GM19467 (cell line): ENCODE measurements at regions not wholly inside any gene's neighbourhood (a gene's known extent, or its start where the extent isn't known, plus 50 kb on each side); places are given as distances from the start of the nearest gene placed in this dataset.
"Not testable (repeated sequence)": the region's sequence is repeated elsewhere in the genome, so short reads cannot be mapped to it uniquely, and the experiment has no call there.

Experiments used
- ATAC-seq: cut with Tn5 transposase; IDR thresholded peaks from one replicate; pipeline ENCODE4 v1.9.1; 2021; ENCODE audit warnings: mild to moderate bottlenecking, moderate library complexity; ENCODE audit not compliant: unreplicated experiment

DNA sequence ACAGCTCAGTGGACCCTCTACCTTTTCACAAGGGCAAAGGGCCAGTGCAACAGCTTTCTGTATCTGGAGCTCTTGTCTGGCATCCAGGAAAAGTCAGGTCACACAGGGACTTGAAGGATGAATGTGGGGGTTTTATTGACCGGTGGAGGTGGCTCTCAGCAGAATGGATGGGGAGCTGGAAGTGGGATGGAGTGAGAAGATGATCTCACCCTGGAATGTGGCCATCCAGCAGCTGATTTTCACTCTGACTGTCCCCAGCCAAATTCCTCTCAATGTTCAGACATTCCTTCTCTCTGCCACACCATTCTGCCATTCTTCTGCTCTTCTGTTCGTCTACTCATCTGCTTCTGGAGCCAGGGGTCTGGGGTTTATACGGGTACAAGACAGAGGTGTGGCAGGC lies 1119.9 kb downstream of the TAF11L14 start:
- no peak for ATAC-seq

DNA sequence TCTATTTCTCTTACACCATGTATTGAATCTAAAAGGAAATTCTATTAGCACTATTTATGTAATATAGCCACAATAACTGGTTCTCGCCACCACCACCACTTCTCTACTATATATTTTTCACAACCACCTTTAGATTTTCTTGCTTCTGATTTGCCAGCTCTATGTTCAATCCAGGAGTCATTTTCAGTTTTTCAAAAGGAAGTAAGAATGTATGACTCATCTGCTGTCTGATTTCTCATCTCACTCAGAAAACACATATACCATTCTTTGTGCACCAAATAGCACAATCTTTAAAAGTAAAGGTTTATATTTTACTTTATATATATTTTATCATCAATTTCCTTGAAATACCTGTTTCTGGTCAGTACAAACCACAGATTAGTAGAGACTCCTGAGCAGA lies 1127.5 kb downstream of the TAF11L14 start:
- ATAC-seq: peak; percentile 54

DNA sequence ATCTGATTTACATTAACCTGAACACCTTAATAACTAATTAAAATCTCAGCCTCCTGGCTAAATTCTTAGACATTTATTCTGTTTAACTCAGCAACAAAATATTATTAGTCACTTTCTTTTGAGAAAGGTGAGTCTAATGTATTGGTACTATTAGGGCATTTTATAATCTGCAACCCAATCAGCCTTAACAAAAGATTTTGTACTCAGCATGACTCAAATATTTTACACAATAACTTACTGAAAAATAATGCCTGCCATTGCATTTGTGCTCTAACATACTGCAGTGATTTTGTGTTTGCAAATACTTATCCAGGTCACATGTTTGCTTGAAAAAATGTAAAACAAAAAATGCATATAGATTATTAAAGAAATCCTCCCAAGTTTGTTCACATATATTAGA lies 1129.9 kb downstream of the TAF11L14 start:
- ATAC-seq: no peak

DNA sequence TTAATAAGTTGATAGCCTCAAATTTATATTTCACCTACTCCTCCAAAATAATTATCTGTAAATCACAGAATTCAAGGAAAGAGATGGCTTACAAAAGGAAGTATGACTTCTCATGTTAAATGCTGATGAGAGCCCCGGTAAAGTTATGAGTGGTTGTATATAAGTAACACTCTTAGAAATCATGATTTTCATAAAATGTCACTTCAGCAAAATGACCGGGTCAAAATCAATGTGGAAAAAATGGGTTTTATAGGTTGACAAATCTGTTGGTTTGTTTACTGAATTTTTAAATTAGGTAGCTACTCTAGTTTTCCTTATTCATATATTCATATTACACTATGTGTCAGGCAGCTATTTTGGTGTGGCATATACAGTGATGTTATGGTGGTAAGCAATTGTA lies 1131.0 kb downstream of the TAF11L14 start:
- ATAC-seq: no peak

DNA sequence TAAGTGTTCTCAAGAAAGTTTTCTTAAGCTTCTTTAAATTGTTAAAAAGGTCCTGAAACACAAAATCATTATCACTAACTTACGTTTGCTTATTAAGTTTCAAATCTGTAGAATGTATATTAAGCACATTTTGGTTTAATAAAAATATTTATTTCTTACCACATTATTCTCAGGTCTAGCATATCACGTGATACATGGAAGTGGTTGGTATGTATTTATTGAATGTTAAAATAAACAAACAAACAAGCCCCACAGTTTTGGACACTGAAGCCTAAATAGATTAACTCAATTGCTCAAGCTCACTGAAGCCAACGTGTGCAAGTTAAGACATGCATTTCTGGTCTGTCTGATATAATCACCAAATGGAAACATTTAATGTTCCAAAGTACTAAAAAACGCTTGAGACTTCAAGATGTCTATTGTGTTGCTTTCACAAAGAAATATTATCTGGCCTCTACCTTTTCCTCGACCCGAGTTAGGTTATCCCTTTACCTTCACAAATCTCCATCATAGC lies 1136.9 kb downstream of the TAF11L14 start:
- no peak for ATAC-seq

DNA sequence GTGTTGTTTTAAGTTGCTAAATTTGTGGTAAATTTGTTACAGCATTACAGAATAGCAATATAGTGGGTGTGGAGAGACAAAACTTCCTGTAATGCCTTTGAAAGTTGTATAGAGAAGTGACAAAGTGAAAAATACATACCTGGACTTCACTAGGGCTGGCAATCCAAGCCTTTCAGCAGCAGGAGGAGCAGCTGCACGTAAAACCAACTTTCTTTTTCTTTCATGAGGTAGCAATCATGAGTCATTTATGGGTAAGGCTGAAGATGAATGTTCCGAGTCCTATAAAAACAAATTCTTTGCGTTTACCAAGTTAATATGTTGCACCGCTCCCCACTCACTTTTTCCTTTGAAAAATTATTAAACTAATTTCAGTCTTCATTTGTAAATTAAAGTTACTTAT lies 1138.2 kb downstream of the TAF11L14 start:
- ATAC-seq: no peak

DNA sequence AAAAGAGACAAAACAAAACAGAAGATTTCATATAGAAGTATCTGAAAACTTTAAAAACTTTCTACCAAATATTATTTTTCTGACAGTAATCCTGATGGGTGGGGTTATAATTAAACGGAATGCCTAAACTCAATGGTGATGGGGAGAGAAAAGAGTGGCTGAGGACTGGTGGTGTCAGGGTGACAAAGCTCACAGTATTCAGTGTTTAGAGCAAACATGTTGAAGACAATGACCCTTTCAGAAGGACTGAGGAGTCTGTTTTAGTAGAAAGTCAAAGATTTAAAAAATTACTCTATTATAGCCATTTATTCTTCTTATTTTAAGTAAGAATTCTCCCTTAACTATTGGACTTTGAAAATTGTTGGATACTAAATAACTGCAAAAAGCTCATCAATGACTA lies 1144.0 kb downstream of the TAF11L14 start:
- no peak for ATAC-seq

DNA sequence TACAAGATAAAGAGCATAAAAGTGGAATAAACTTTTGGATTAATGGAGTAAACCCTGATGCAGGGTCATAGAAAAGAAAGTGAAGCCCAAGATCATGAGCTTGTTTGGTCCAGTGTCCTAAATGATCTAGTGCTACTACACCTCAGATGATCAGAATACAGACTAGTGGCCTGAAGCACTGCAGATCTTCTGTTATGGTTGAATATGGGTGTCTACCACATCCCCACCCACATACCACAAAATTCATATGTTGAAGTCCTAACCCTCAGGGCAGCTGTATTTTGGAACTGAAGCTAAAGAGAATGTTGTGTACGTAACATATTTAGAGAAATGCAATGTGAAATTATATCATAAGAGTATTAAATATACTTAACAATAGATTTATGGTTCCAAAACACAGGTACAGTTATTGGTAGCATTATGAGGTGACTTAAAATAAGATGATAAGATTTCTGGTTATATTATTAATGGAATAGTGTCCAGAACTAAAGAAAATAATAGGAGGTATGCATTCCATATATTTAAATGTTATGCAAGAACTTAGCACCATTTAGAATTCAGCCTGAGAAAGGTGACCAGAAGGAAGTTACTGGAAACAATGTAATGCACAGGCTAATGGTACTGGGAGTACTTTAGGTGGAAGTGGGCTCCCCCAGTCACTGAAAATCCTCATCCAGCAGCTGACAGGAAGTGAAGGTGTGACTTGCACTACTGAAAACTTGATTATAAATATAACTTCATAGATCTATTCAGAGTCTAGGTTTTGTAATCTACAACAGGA lies 1155.1 kb downstream of the TAF11L14 start:
- ATAC-seq: no peak

DNA sequence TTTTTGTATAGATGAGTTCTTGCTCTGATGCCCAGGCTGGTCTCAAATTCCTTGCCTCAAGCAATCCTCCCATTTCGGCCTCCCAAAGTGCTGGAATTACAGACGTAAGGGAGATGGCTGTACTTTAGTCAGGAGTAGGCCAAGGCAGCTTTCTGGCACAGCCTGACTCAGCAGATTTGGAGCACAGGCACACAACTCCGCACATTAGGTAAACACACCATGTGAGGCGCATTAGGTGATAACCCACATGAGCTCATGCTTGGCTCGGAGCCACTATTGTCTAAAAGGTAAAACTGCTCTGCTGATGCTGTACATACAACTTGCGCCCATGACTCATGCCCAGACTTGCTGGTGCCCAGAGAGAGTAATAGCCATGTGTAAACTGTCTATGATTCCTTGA lies 1157.9 kb downstream of the TAF11L14 start:
- no peak for ATAC-seq

DNA sequence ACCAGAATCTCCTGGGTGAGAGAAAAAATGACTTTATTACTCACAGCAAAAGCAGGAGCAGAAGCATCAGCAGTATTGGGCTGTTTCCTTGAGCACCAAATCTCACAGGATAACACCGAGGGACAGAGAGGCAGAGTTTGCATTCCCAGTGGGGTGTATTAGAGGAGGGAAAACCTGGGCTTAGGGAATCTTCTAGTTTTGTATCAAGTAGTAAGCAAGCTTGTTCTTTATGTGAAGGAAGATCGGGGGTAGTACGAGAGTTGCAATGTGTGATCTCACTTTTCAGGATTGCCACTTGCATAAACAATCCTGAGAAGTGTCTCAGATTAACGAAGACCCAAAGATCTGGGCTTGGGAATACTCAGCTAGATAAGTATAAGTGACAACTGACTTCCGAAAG lies 1163.0 kb downstream of the TAF11L14 start:
- no peak for ATAC-seq

DNA sequence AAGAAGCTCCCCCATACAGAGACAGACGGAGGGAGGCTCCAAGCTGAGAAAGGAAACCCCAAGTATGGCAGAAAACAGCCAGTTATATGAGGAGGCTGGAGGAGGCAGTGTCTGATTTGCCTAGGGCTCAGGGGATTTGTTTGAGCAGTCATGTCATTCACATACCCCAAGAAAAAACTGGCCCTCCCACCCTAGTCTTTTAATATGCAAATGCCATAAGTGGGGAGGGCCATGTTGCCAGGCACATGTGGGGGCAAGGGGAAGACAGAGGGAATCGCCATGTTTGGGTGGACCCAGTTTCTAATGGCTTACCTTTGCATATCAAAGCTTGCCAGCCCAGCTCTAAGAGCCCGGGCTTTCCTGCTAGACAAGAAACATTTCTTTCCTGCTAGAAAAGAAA lies 1163.8 kb downstream of the TAF11L14 start:
- no peak for ATAC-seq

DNA sequence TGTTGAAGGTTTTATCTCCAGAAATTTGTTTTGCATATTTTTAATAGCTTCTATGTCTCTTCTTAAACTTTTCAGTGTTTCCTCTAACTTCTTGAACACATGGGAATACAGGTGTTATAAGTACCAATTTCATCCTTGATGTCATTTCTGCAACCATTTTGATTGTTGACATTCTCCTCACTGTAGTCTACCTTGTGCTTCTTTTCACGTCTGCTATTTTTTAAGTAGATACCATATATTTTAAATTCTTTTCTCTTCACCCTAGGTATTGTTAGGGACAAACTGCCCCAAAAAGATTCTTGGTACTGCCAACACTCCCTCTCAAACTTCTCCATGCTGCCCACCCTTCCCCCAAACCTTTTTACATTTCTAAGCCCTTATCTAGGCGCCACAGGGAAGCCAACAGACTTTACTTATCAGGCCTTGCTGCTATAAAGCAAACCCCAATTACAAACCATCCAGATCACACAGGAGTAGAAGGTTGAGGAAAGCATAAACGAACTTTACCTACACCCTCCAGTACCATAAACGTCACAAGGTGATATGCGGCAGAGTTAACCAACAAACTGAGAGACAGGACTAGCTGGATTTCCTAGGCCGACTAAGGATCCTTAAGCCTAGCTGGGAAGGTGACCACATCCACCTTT lies 1165.3 kb downstream of the TAF11L14 start:
- no peak for ATAC-seq

DNA sequence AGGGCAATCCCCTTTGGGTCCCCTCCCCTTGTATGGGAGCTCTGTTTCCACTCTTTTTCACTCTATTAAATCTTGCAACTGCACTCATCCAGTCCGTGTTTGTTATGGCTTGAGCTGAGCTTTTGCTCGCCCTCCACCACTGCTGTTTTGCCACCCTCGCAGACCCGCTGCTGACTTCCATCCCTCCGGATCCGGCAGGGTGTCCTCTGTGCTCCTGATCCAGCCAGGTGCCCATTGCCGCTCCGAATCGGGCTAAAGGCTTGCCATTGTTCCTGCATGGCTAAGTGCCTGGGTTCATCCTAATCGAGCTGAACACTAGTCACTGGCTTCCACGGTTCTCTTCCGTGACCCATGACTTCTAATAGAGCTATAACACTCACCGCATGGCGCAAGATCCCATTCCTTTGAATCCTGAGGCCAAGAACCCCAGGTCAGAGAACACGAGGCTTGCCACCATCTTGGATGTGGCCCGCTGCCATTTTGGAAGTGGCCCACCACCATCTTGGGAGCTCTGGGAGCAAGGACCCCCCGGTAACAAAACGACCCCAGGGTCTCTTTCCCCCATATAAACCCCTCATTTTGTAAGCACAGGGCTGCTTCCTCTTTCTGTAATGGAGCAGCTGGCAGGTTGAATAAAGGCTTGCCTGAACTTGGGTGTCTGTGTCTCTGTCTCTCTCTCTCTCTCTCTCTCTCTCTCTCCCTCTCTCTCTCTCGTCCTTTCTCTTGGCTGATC lies 1166.2 kb downstream of the TAF11L14 start:
- no peak for ATAC-seq

DNA sequence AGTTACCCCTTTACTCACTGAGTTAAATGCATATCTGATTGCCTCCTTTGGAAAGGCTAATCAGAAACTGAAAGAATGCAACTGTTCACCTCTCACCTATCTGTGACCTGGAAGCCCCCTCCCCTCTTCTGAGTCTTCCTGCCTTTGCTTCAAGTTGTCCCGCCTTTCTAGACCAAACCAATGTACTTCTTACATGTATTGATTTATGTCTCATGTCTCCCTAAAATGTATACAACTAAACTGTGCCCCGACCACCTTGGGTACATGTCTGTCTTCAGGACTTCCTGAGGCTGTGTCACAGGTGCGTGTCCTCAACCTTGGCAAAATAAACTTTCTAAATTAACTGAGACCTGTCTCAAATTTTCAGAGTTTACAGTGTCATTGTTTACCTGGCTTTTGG lies 1167.2 kb downstream of the TAF11L14 start:
- not testable (repeated sequence) for ATAC-seq

DNA sequence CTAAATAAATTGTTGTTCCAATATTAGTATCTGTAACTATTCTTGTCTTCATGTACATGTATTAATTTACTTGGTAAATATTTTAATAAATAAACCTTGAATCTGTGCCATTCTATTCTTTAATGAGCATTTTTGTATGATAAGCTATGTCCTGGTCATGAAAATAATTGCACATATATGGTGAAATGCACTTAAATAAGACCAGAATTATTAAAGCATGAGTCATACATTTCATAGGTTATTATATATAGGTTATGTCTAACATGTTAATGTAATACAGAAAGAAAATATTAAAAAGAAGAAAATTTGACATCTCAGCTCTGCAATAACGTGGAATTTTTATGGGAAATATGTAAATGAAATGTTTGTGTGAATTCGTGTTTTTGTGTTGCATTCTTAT lies 1168.1 kb downstream of the TAF11L14 start:
- ATAC-seq: no peak

DNA sequence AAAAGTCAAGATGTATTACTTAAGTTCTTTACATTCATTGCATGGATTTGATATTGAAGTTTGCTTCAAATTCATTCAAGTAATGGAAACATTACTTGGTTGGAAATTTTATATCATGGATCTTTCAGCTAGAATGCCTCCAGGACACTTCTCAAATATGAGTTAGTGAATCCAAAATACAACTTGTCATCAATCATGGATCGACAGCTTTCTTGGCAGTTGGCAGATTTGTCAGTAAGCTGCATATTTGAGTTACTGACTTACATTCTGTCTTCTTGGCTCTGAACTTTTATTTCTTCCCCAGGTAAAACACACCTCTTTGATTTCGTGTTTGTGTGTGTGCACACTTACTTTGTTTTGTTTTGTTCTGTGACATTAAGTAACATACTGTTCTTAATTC lies 1171.1 kb downstream of the TAF11L14 start:
- ATAC-seq: no peak

DNA sequence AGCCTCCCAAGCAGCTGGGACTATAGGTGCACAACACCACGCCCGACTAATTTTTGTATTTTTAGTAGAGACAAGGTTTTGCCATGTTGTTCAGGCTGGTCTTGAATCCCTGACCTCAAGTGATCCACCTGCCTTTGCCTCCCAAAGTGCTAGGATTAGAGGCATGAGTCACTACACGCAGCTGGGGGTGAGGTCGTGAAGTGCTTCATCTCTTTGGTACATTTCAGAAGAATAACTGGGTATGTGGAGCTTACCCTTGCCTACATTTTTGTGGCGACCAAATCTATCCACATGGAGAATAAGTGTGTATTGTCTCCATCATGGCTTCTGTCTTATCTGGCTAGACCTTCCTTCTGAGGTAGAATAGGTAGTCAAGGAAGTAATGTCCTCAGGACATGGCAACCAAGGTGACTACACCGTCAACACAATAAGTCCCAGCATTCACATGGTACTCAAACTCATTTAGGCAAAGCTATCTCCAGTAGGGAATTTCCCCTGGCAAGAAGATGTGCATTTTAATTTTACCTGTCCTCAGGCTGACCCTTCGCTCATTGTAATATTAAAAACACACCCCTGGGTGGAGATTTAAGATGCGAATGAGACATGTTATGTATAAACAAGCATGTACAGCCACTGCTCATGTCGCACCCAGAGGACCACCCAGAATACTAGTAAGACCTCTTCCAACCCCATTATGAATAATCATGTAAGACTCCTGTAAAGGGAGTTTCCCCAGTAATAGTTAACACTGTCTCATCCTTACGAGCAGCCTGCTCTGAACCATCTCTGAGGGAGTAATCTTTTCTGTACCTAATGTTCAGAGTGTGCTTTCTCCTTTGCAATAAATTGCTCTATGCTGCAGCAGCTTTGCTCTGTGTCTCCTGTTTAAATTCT lies 1173.2 kb downstream of the TAF11L14 start:
- ATAC-seq: no peak

DNA sequence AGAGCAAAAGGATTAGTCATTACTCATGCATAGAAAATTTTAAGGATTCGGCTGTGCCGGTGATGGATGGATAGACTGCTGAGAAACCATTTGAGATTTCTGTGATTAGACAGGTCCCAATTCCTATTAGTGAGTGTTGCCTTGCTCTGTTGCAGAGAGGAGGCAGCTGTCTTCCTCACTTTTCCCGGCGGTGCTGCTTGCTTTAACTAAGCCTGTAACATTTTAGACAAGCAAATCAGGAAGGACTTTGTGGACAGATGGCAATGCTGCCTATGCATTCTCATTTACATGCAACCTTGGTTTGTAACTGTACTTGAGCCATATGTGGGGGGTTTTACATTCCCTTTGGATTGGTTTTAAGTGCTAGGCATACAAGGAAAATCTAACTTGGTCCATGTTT lies 1176.3 kb downstream of the CDH18 start:
- no peak for ATAC-seq

DNA sequence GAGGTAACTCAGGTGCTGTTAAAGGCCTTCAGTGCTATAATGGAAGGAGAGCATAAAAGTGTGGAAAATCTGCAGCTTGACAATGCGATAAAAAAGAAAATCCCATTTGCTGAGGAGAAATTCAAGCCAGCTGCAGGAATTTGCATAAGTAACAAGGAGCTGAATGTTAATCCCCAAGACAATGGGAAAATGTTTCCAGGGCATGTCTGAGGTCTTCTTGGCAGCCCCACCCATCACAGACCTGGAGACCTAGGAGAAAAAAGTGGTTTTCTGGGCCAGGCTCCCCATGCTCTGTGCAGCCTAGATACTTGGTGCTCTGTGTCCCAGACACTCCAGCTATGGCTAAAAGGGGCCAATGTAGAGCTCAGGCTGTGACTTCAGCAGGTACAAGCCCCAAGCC lies 1159.6 kb downstream of the CDH18 start:
- ATAC-seq: no peak

DNA sequence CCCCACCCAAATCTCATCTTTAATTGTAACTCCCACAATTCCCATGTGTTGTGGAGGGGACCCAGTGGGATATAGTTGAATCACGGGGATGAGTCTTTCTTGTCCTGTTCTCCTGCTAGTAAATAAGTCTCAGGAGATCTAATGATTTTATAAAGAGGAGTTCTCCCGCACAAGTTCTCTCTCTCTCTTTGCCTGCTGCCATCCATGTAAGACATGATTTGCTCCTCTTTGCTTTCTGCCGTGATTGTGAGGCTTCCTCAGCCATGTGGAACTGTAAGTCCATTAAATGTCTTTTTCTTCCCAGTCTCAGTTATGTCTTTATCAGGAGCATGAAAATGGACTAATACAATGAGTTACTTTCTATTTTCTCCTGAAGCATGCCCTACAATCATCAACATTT lies 1158.5 kb downstream of the CDH18 start:
- no peak for ATAC-seq

DNA sequence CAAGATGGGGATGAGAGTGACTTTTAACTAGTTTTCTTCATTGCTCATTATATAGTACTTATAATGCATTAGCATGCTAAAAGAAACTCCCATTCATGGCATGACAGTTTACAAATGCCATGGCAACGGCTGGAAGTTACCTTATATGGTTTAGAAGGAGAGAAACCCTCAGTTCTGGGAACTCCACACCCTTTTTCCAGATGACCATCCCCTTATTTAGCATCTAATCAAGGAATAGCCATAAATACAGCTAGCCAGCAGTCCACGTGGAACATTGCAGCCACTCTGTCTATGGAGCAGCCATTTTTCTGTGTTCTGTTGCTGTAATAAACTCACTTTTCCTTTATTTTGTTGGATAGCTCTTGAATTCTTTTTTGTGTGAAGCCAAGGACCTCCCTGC lies 1137.8 kb downstream of the CDH18 start:
- ATAC-seq: no peak
